IMR-90 (cell line): ENCODE measurements at regions not wholly inside any gene's neighbourhood (a gene's known extent, or its start where the extent isn't known, plus 50 kb on each side); places are given as distances from the start of the nearest gene placed in this dataset.

Source experiments
- ATAC-seq: fragments of 200-7000 bp; cut with Tn5 transposase; 2 replicates; pipeline ENCODE4 v1.9.1; 2020; ENCODE audit warnings: low read depth, mild to moderate bottlenecking, moderate library complexity
- BruUV-seq: library from RNA; stranded (reverse); fragments of 400-500 nt; replicated peaks from 2 replicates; lab custom pipeline; 2021; lab: Mats Ljungman, UMichigan
- CTCF ChIA-PET: fragments of 300-600 bp; formaldehyde crosslinking; extraction: SDS; loops from one replicate; lab custom pipeline; 2021; ENCODE audit warnings: antibody characterized with exemption; lab: Yijun Ruan, JAX
- POLR2A ChIA-PET: fragments of 300-600 bp; sonication (Branson Sonifier 250); formaldehyde crosslinking; loops from one replicate; lab custom pipeline; 2022; ENCODE audit warnings: antibody characterized with exemption; ENCODE audit not compliant: unreplicated experiment; lab: Charles Lee
- DNase-seq: peaks from one replicate; pipeline ENCODE4 v3.0.0; 2013
- H2AFZ ChIP-seq: replicated peaks from 2 replicates; pipeline ENCODE3; 2013; ENCODE audit warnings: low read length, mild to moderate bottlenecking; ENCODE audit not compliant: poor library complexity
- H2AK5ac ChIP-seq: 2 replicates; pipeline ENCODE4 v1.6.1; 2013; ENCODE audit warnings: low read depth, low read length, inconsistent platforms
- H2AK9ac ChIP-seq: replicated peaks from 2 replicates; pipeline ENCODE3; 2013; ENCODE audit warnings: mild to moderate bottlenecking, low read depth, low read length, moderate library complexity; ENCODE audit not compliant: poor library complexity
- H2BK120ac ChIP-seq: 2 replicates; pipeline ENCODE4 v1.6.1; 2013; ENCODE audit warnings: low read depth, low read length, inconsistent platforms
- H2BK15ac ChIP-seq: 3 replicates; pipeline ENCODE4 v1.6.1; 2013; ENCODE audit warnings: low read depth, low read length, inconsistent platforms
- H2BK20ac ChIP-seq: 2 replicates; pipeline ENCODE4 v1.6.1; 2013; ENCODE audit warnings: low read depth, mild to moderate bottlenecking, inconsistent platforms, low read length, moderate library complexity
- H2BK5ac ChIP-seq: 2 replicates; pipeline ENCODE4 v1.6.1; 2013; ENCODE audit warnings: mild to moderate bottlenecking, low read depth, low read length, inconsistent platforms; ENCODE audit not compliant: poor library complexity, severe bottlenecking
- H3K14ac ChIP-seq: replicated peaks from 2 replicates; pipeline ENCODE4 v1.6.1; 2013; ENCODE audit warnings: low read depth, low read length, inconsistent platforms
- H3K18ac ChIP-seq: 2 replicates; pipeline ENCODE4 v1.6.1; 2013; ENCODE audit warnings: low read depth, low read length, control low read depth
- H3K23ac ChIP-seq: 2 replicates; pipeline ENCODE4 v1.6.1; 2013; ENCODE audit warnings: low read depth, low read length, inconsistent platforms
- H3K27ac ChIP-seq: 2 replicates; pipeline ENCODE4 v1.5.1; 2013; ENCODE audit warnings: mild to moderate bottlenecking, control low read depth, low read length; ENCODE audit not compliant: insufficient read depth
- H3K27me3 ChIP-seq: 2 replicates; pipeline ENCODE4 v1.6.1; 2013; ENCODE audit warnings: low read length; ENCODE audit not compliant: control insufficient read depth, insufficient read depth
- H3K36me3 ChIP-seq: 2 replicates; pipeline ENCODE4 v1.6.1; 2013; ENCODE audit warnings: low read length, mixed read lengths; ENCODE audit not compliant: control insufficient read depth, insufficient read depth
- H3K4ac ChIP-seq: 2 replicates; pipeline ENCODE4 v1.6.1; 2013; ENCODE audit warnings: low read depth, low read length, inconsistent platforms
- H3K4me1 ChIP-seq: 2 replicates; pipeline ENCODE4 v1.6.1; 2013; ENCODE audit warnings: low read length, mixed read lengths; ENCODE audit not compliant: control insufficient read depth, insufficient read depth
- H3K4me2 ChIP-seq: 2 replicates; pipeline ENCODE4 v1.6.1; 2013; ENCODE audit warnings: low read depth, mild to moderate bottlenecking, control low read depth, low read length, moderate library complexity
- H3K4me3 ChIP-seq: 2 replicates; pipeline ENCODE4 v1.5.1; 2013; ENCODE audit warnings: low read depth, mild to moderate bottlenecking, control low read depth, low read length, moderate library complexity; ENCODE audit not compliant: insufficient read depth
- H3K56ac ChIP-seq: 2 replicates; pipeline ENCODE4 v1.6.1; 2013; ENCODE audit warnings: low read length, inconsistent platforms; ENCODE audit not compliant: insufficient read depth; ENCODE audit errors: extremely low read depth
- H3K79me1 ChIP-seq, 2 experiments: 2 replicates each; pipeline ENCODE4 v1.6.1; 2013; ENCODE audit warnings: low read length in 2 of 2, inconsistent platforms in 1 of 2, low read depth in 1 of 2
- H3K9ac ChIP-seq: 2 replicates; pipeline ENCODE4 v1.6.1; 2013; ENCODE audit warnings: low read depth, low read length, control low read depth
- H3K9me1 ChIP-seq: 2 replicates; pipeline ENCODE4 v1.6.1; 2013; ENCODE audit warnings: low read length, inconsistent platforms; ENCODE audit not compliant: insufficient read depth
- H3K9me3 ChIP-seq: 2 replicates; pipeline ENCODE4 v1.6.1; 2013; ENCODE audit warnings: low read length; ENCODE audit not compliant: control insufficient read depth, insufficient read depth
- H4K20me1 ChIP-seq: 2 replicates; pipeline ENCODE4 v1.6.1; 2013; ENCODE audit warnings: low read length, inconsistent platforms; ENCODE audit not compliant: insufficient read depth
- H4K5ac ChIP-seq: 2 replicates; pipeline ENCODE4 v1.6.1; 2013; ENCODE audit warnings: mild to moderate bottlenecking, low read depth, low read length, control low read depth
- H4K8ac ChIP-seq, 2 experiments: 2 replicates each; pipeline ENCODE4 v1.6.1; 2013; ENCODE audit warnings: low read depth in 2 of 2, low read length in 2 of 2, control low read depth in 1 of 2, inconsistent platforms in 1 of 2
- H4K91ac ChIP-seq: 2 replicates; pipeline ENCODE4 v1.6.1; 2013; ENCODE audit warnings: low read depth, low read length, inconsistent platforms; ENCODE audit not compliant: insufficient read depth
- BHLHE40 ChIP-seq: fragments of 150-350 bp; IDR thresholded peaks from 2 replicates; pipeline ENCODE4 v1.6.1; 2016; ENCODE audit warnings: mild to moderate bottlenecking, low read depth, low read length
- CEBPB ChIP-seq: IDR thresholded peaks from 2 replicates; pipeline ENCODE4 v1.6.1; 2012; ENCODE audit warnings: low read depth, low read length, improper control_type of control experiment
- CHD1 ChIP-seq: IDR thresholded peaks from 2 replicates; pipeline ENCODE4 v1.6.1; 2012; ENCODE audit warnings: low read depth, low read length, improper control_type of control experiment
- CTCF ChIP-seq: conservative IDR thresholded peaks from 2 replicates; pipeline ENCODE4 v1.5.1; 2012; ENCODE audit warnings: mild to moderate bottlenecking, low read depth, low read length, improper control_type of control experiment
- ELK1 ChIP-seq: fragments of 150-350 bp; IDR thresholded peaks from 2 replicates; pipeline ENCODE4 v1.6.1; 2016; ENCODE audit warnings: low read depth, mild to moderate bottlenecking, low read length, moderate library complexity, borderline replicate concordance
- FOS ChIP-seq: fragments of 150-350 bp; IDR thresholded peaks from 2 replicates; pipeline ENCODE4 v1.6.1; 2016; ENCODE audit warnings: low read depth, low read length
- MAFK ChIP-seq: IDR thresholded peaks from 2 replicates; pipeline ENCODE4 v1.6.1; 2012; ENCODE audit warnings: low read depth, low read length, improper control_type of control experiment
- MAZ ChIP-seq: IDR thresholded peaks from 2 replicates; pipeline ENCODE4 v1.6.1; 2012; ENCODE audit warnings: low read depth, mild to moderate bottlenecking, low read length, improper control_type of control experiment, moderate library complexity, borderline replicate concordance
- MXI1 ChIP-seq: IDR thresholded peaks from 2 replicates; pipeline ENCODE4 v1.6.1; 2012; ENCODE audit warnings: low read depth, mild to moderate bottlenecking, low read length, moderate library complexity, borderline replicate concordance
- NFE2L2 ChIP-seq: fragments of 150-350 bp; IDR thresholded peaks from 2 replicates; pipeline ENCODE4 v1.6.1; 2016; ENCODE audit warnings: low read depth, mild to moderate bottlenecking, low read length
- POLR2A ChIP-seq: IDR thresholded peaks from 2 replicates; pipeline ENCODE4 v1.6.1; 2012; ENCODE audit warnings: mild to moderate bottlenecking, low read depth, low read length
- RAD21 ChIP-seq: IDR thresholded peaks from 2 replicates; pipeline ENCODE4 v1.6.1; 2012; ENCODE audit warnings: low read length, improper control_type of control experiment
- RCOR1 ChIP-seq: IDR thresholded peaks from 2 replicates; pipeline ENCODE4 v1.6.1; 2012; ENCODE audit warnings: mild to moderate bottlenecking, low read length, improper control_type of control experiment; ENCODE audit not compliant: insufficient replicate concordance
- RFX5 ChIP-seq: IDR thresholded peaks from 2 replicates; pipeline ENCODE4 v1.8.0; 2012; ENCODE audit warnings: low read depth, mild to moderate bottlenecking, low read length, moderate library complexity
- SMC3 ChIP-seq: fragments of 150-350 bp; IDR thresholded peaks from 2 replicates; pipeline ENCODE4 v1.6.1; 2016; ENCODE audit warnings: low read depth, mild to moderate bottlenecking, antibody characterized with exemption, low read length, moderate library complexity
- USF2 ChIP-seq: fragments of 150-350 bp; IDR thresholded peaks from 2 replicates; pipeline ENCODE4 v1.6.1; 2017; ENCODE audit warnings: mild to moderate bottlenecking, antibody characterized with exemption, low read length, low read depth
- WGBS, 2 experiments: methylation state at CpG; one replicate each; pipeline versions ENCODE4 v1.1.5 to v1.1.7; 2013; ENCODE audit warnings: missing lambda C conversion rate in 2 of 2; ENCODE audit not compliant: insufficient read length in 1 of 2; ENCODE audit errors: extremely low coverage in 2 of 2; 5-methylcytosine and 5-hydroxymethylcytosine counted together
- dilution Hi-C: fragments of 300-500 bp; cut with HindIII; formaldehyde crosslinking; loops from one replicate; pipeline ENCODE4 v1.14.3; 2018; ENCODE audit warnings: low sequenced_read_pairs; ENCODE audit not compliant: unreplicated experiment
- in situ Hi-C: fragments of 300-500 bp; cut with MboI; formaldehyde crosslinking; loops from 3 replicates; pipeline ENCODE4 v1.14.3; 2019; ENCODE audit warnings: low sequenced_read_pairs, inconsistent platforms, mixed read lengths
- intact Hi-C: fragments of 100-400 bp; cut with micrococcal nuclease; formaldehyde crosslinking; loops from 2 replicates; pipeline ENCODE4 v1.10.0; 2022

- Histone ChIP-seq H3K9ac (no peak overlapping the region), H3K4me3 (no peak overlapping the region), H3K27me3 (no peaks in the 10 kb centered on the region), H3K9me3 (no peaks in the 10 kb centered on the region), H2AK5ac (no peak overlapping the region), H3K4me1 (no peaks in the 10 kb centered on the region), H2BK5ac (no peak overlapping the region), H3K4ac (no peak overlapping the region), H2BK15ac (no peak overlapping the region), H3K36me3 (no peaks in the 10 kb centered on the region), H3K79me1 (no peaks in the 10 kb centered on the region), H3K18ac (no peak overlapping the region), H3K27ac (no peak overlapping the region), H3K23ac (no peak overlapping the region), H4K8ac (no peak overlapping the region), H3K56ac (no peak overlapping the region), H3K4me2 (no peak overlapping the region), H2BK120ac (no peak overlapping the region), H4K5ac (no peak overlapping the region), H4K91ac (no peak overlapping the region), H2AK9ac (no peak overlapping the region), H2BK20ac (no peak overlapping the region), H3K9me1 (no peaks in the 10 kb centered on the region), H2AFZ (no peak overlapping the region), H4K20me1 (no peaks in the 10 kb centered on the region), H3K14ac (no peak overlapping the region)
- dilution Hi-C loops, result no loop called here
- in situ Hi-C loops, result no loop called here
- no CpG with 5 or more reads among the region's 2 CpGs for WGBS, 2 experiments
- POLR2A ChIA-PET, result no interaction called here
- no peak for ATAC-seq
- no peak for TF ChIP-seq MAZ
- TF ChIP-seq POLR2A, result no peak
- no peak for TF ChIP-seq RAD21
- TF ChIP-seq CTCF, result no peak
- no peak for TF ChIP-seq BHLHE40
- TF ChIP-seq USF2, result no peak
- no peak for TF ChIP-seq RFX5
- TF ChIP-seq CHD1, result no peak
- TF ChIP-seq ELK1, result no peak
- TF ChIP-seq SMC3, result no peak
- no peak for TF ChIP-seq NFE2L2
- no peak for TF ChIP-seq FOS
- TF ChIP-seq MXI1, result no peak
- no peak for TF ChIP-seq MAFK
- TF ChIP-seq RCOR1, result no peak
- no peak for TF ChIP-seq CEBPB
- no peak for DNase-seq
- BruUV-seq, result no TSS peak
- intact Hi-C loops, result no loop called here
- CTCF ChIA-PET, result no interaction called here
Observed at GRCh38 chr4:59647011-59647410, 1553.1 kb upstream of the ADGRL3 start.
